ENCODE measurements at regions not wholly inside any gene's neighbourhood (a gene's known extent, or its start where the extent isn't known, plus 50 kb on each side); places are given as distances from the start of the nearest gene placed in this dataset.

GRCh38 chr16:79303206-79303605, 297.3 kb downstream of the MAF start:
- TF ChIP-seq CTCF (IDR thresholded peaks at IDR 0.05; ENCODE audit: low read length) (no peak), EZH2phosphoT487 (IDR thresholded peaks at IDR 0.05; ENCODE audit: low read length) (no peak), EZH2 (optimal IDR thresholded peaks at IDR 0.05; ENCODE audit: low read depth, low read length) (no peak)

Data from MM.1S (cell line).